ENCODE measurements at regions not wholly inside any gene's neighbourhood (a gene's known extent, or its start where the extent isn't known, plus 50 kb on each side); places are given as distances from the start of the nearest gene placed in this dataset.
"Not testable (repeated sequence)": the region's sequence is repeated elsewhere in the genome, so short reads cannot be mapped to it uniquely, and the experiment has no call there.

- no peak for DNase-seq (ENCODE audit: low read depth)
Measured at GRCh38 chr1:82062206-82062605, 261.5 kb downstream of the ADGRL2 start.

GRCh38 chr1:82059959-82060358, 259.2 kb downstream of the ADGRL2 start:
- no peak for DNase-seq (ENCODE audit: low read depth)

- no peak for DNase-seq (ENCODE audit: low read depth)
Measured at GRCh38 chr1:82057011-82057410, 256.3 kb downstream of the ADGRL2 start.

- DNase-seq (ENCODE audit: low read depth): not testable (repeated sequence)
Measured at GRCh38 chr1:82055375-82055774, 254.6 kb downstream of the ADGRL2 start.

GRCh38 chr1:82052563-82052962, 251.8 kb downstream of the ADGRL2 start:
- DNase-seq (ENCODE audit: low read depth): no peak

- no peak for DNase-seq (ENCODE audit: low read depth)
Measured at GRCh38 chr1:82048596-82048995, 247.9 kb downstream of the ADGRL2 start.

GRCh38 chr1:82045221-82045620, 244.5 kb downstream of the ADGRL2 start:
- no peak for DNase-seq (ENCODE audit: low read depth)

GRCh38 chr1:82044536-82044935, 243.8 kb downstream of the ADGRL2 start:
- DNase-seq (ENCODE audit: low read depth): no peak

GRCh38 chr1:82044111-82044510, 243.4 kb downstream of the ADGRL2 start:
- DNase-seq (ENCODE audit: low read depth): no peak

GRCh38 chr1:82042306-82043060, 241.7 kb downstream of the ADGRL2 start:
- no peak for DNase-seq (ENCODE audit: low read depth)

Measured in fibroblast of the conjunctiva (primary cell).